Ovary (tissue), 3 donors: ENCODE measurements at regions not wholly inside any gene's neighbourhood (a gene's known extent, or its start where the extent isn't known, plus 50 kb on each side); places are given as distances from the start of the nearest gene placed in this dataset.

Source experiments
- CTCF ChIP-seq, 3 donors: fragments of 450-650 bp in 2 of 3; fragments of 200-600 bp in 1 of 3; IDR thresholded peaks; one replicate each; pipeline versions ENCODE4 v1.5.1 to v1.8.0; 2016 to 2022; ENCODE audit warnings: antibody characterized with exemption in 3 of 3, mild to moderate bottlenecking in 1 of 3
- EP300 ChIP-seq: sonication (generic); formaldehyde crosslinking; IDR thresholded peaks from one replicate; pipeline ENCODE4 v1.6.1; 2017; ENCODE audit warnings: antibody characterized with exemption
- POLR2A ChIP-seq: fragments of 450-650 bp; IDR thresholded peaks from one replicate; pipeline ENCODE4 v1.6.1; 2017; ENCODE audit warnings: antibody characterized with exemption, mild to moderate bottlenecking, moderate library complexity
- donor health status: DM: no; HTN: no; CAD: no.

- TF ChIP-seq POLR2A (no peak), CTCF (IDR thresholded peaks at IDR 0.05) (no peak), EP300 (no peak)
Measured at GRCh38 chr5:3373391-3373790, 222.2 kb upstream of the IRX1 start.
